ENCODE measurements at regions not wholly inside any gene's neighbourhood (a gene's known extent, or its start where the extent isn't known, plus 50 kb on each side); places are given as distances from the start of the nearest gene placed in this dataset.

GRCh38 chr2:217489145-217489960 is 513.4 kb downstream of the TNS1 start:
- Mint-ChIP-seq H3K4me3 (no peak overlapping the region), H3K27ac (no peak overlapping the region), H3K4me1 (ENCODE audit: low read depth) (no peaks in the 10 kb centered on the region), H3K36me3 (ENCODE audit: low read depth) (no peaks in the 10 kb centered on the region), H3K9me3 (no peaks in the 10 kb centered on the region), H3K27me3 (ENCODE audit: low read depth) (peaks cover 14% of the 10 kb centered on the region)

GRCh38 chr2:217484046-217484445 is 518.7 kb downstream of the TNS1 start:
- Mint-ChIP-seq H3K4me1 (ENCODE audit: low read depth) (no peaks in the 10 kb centered on the region), H3K27me3 (ENCODE audit: low read depth) (peaks cover 11% of the 10 kb centered on the region), H3K27ac (no peak overlapping the region), H3K9me3 (no peaks in the 10 kb centered on the region), H3K36me3 (ENCODE audit: low read depth) (no peaks in the 10 kb centered on the region), H3K4me3 (no peak overlapping the region)

DNA sequence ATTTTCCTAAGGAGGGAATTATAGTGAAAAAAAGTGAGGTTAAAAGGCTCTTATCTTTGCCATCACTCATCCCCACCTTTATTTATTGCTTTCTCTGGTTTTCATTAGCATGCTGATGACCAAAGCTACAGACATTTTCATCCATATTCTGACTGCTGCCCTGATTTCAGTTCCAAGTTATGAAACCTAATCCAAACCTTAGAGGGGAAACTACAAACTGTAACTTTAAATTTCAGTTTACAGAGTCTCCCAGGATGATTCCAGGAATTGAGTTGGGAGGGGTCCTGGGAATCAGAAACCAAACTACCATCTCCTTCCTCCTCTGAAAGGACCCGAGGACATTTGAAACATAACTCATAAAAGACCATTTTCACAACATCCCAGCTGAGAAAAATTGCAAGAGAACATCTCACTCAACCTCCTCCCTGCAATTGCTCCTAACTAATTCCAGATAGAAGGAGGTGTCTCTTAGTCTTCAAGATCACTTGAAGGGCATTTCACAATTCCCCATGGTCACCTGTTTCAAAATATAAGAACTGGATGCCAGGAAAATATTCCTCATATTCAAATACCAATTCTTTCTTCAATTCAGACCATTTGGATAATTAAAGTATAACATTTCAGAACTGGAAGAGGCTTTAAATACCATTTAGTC is 520.6 kb downstream of the TNS1 start:
- H3K27me3 Mint-ChIP-seq (ENCODE audit: low read depth) = peaks cover 4% of the 10 kb centered on the region
- no peak overlapping the region for H3K27ac Mint-ChIP-seq
- no peak overlapping the region for H3K4me3 Mint-ChIP-seq
- no peaks in the 10 kb centered on the region for H3K4me1 Mint-ChIP-seq (ENCODE audit: low read depth)
- H3K9me3 Mint-ChIP-seq = no peaks in the 10 kb centered on the region
- no peaks in the 10 kb centered on the region for H3K36me3 Mint-ChIP-seq (ENCODE audit: low read depth)

GRCh38 chr2:217481577-217481976 is 521.2 kb downstream of the TNS1 start:
- Mint-ChIP-seq H3K36me3 (ENCODE audit: low read depth) (no peaks in the 10 kb centered on the region), H3K4me3 (no peak overlapping the region), H3K9me3 (no peaks in the 10 kb centered on the region), H3K27me3 (ENCODE audit: low read depth) (no peaks in the 10 kb centered on the region), H3K27ac (no peak overlapping the region), H3K4me1 (ENCODE audit: low read depth) (no peaks in the 10 kb centered on the region)

DNA sequence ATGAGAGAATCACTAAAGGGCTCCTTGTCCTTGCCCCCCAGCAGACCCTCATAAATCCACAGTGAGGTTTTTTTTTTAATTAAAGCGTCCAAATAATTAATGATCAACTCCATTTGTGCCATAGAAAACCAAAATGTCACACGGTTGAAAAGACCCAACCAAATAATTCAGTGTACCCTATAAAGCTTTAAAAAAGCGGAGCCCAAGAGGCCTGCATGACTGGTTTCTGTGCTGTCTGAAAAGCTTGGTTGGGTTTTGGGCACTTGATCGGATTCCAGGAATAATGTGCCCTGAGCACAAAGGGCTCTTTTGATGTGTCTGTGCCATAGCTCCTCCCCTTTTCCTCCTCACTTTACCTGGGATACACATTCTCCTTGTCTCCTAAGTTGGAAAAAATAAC is 523.2 kb downstream of the TNS1 start:
- Mint-ChIP-seq H3K4me3 (no peak overlapping the region), H3K4me1 (ENCODE audit: low read depth) (no peaks in the 10 kb centered on the region), H3K27me3 (ENCODE audit: low read depth) (no peaks in the 10 kb centered on the region), H3K36me3 (ENCODE audit: low read depth) (no peaks in the 10 kb centered on the region), H3K9me3 (no peaks in the 10 kb centered on the region), H3K27ac (no peak overlapping the region)

DNA sequence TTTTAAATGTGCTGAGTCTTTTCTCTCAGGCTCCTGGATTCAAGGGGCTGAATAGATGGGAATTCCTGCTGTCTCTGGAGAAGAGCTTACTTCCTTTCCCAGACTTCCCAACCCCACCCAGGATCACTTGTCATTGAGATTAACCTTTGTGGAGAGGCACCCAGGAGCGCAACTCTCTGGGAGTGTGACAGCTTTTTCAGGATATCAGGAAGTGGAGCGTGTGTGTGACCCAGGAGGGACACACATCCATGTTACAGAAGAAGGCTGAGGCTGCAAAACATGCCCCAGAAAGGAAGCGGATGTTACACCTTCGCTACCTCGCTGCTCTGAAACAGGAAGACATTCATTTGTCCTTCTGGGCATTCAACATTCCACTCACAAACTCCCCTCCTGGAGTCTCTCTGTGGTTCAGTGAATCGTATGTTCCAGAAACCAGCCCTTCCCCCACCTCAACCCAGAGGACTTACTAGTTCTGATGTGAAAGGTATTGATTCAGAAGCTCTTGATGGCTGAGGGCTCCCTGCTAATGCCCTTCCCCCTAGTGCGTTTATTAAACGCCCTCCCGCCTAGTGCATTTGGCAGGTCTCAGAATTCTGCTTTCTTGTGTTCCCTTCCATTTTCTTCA is 523.9 kb downstream of the TNS1 start:
- Mint-ChIP-seq H3K4me3 (no peak overlapping the region), H3K36me3 (ENCODE audit: low read depth) (no peaks in the 10 kb centered on the region), H3K4me1 (ENCODE audit: low read depth) (no peaks in the 10 kb centered on the region), H3K9me3 (no peaks in the 10 kb centered on the region), H3K27ac (no peak overlapping the region), H3K27me3 (ENCODE audit: low read depth) (no peaks in the 10 kb centered on the region)

GRCh38 chr2:217477583-217477982 is 525.2 kb downstream of the TNS1 start:
- Mint-ChIP-seq H3K27ac (no peak overlapping the region), H3K27me3 (ENCODE audit: low read depth) (no peaks in the 10 kb centered on the region), H3K9me3 (no peaks in the 10 kb centered on the region), H3K4me3 (no peak overlapping the region), H3K36me3 (ENCODE audit: low read depth) (no peaks in the 10 kb centered on the region), H3K4me1 (ENCODE audit: low read depth) (no peaks in the 10 kb centered on the region)

DNA sequence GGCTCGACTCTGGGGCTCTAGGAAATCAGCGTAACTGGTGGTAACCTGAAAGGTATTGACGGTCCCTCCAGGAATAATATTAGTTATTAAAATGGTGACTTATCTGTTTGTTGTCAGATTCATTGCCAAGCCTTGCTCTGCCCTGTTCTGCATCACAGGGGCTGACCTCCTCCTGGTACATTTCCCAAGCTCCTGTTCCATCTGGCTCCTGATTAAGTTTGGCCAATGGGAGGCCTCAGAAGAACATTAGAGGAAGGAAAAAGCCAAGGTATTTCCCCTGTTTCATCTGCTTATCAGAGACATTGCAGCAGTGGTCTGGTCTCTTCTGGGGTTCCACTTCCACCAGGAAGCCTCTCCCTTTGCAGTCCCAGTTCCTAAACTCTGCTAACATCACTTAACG is 527.0 kb downstream of the TNS1 start:
- H3K4me3 Mint-ChIP-seq = no peak overlapping the region
- H3K4me1 Mint-ChIP-seq (ENCODE audit: low read depth) = no peaks in the 10 kb centered on the region
- H3K36me3 Mint-ChIP-seq (ENCODE audit: low read depth) = no peaks in the 10 kb centered on the region
- H3K27me3 Mint-ChIP-seq (ENCODE audit: low read depth) = no peaks in the 10 kb centered on the region
- no peaks in the 10 kb centered on the region for H3K9me3 Mint-ChIP-seq
- no peak overlapping the region for H3K27ac Mint-ChIP-seq

DNA sequence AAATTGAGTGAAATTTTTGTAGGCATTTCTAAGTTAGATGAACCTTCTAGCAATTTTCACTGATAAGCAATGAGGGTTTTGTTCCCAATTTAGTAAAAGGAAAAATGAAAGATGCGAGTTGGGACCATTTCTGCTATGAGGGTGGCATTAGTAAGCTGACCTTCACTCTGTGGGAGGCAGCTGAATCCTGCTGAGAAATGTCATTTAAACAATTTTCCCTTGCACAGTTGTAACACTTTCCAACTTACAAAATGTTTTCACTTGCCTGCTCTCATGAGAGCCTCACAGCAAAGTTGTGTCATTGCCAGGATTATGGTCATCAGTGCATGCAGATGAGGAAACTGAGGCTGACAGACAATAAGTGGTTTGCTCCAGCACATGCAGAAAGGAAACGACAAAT is 527.7 kb downstream of the TNS1 start:
- Mint-ChIP-seq H3K27me3 (ENCODE audit: low read depth) (no peaks in the 10 kb centered on the region), H3K4me1 (ENCODE audit: low read depth) (no peaks in the 10 kb centered on the region), H3K9me3 (no peaks in the 10 kb centered on the region), H3K4me3 (no peak overlapping the region), H3K36me3 (ENCODE audit: low read depth) (no peaks in the 10 kb centered on the region), H3K27ac (no peak overlapping the region)

- H3K9me3 Mint-ChIP-seq = no peaks in the 10 kb centered on the region
- H3K27ac Mint-ChIP-seq = no peak overlapping the region
- no peaks in the 10 kb centered on the region for H3K4me1 Mint-ChIP-seq (ENCODE audit: low read depth)
- H3K4me3 Mint-ChIP-seq = no peak overlapping the region
- no peaks in the 10 kb centered on the region for H3K27me3 Mint-ChIP-seq (ENCODE audit: low read depth)
- no peaks in the 10 kb centered on the region for H3K36me3 Mint-ChIP-seq (ENCODE audit: low read depth)
These were observed 531.5 kb downstream of the TNS1 start for GRCh38 chr2:217471319-217471718.

- H3K9me3 Mint-ChIP-seq = peaks cover 4% of the 10 kb centered on the region
- H3K36me3 Mint-ChIP-seq (ENCODE audit: low read depth) = no peaks in the 10 kb centered on the region
- no peak overlapping the region for H3K27ac Mint-ChIP-seq
These were observed 533.5 kb downstream of the TNS1 start for GRCh38 chr2:217469203-217469810.

GRCh38 chr2:217468042-217468830 is 534.6 kb downstream of the TNS1 start:
- Mint-ChIP-seq H3K27ac (no peak overlapping the region), H3K27me3 (ENCODE audit: low read depth) (no peaks in the 10 kb centered on the region), H3K9me3 (peaks cover 4% of the 10 kb centered on the region), H3K4me3 (no peak overlapping the region), H3K36me3 (ENCODE audit: low read depth) (no peaks in the 10 kb centered on the region), H3K4me1 (ENCODE audit: low read depth) (no peaks in the 10 kb centered on the region)

More at GRCh38 chr2:217469203-217469810, 533.5 kb downstream of the TNS1 start:
- H3K4me1 Mint-ChIP-seq (ENCODE audit: low read depth) = no peaks in the 10 kb centered on the region
- H3K4me3 Mint-ChIP-seq = no peak overlapping the region
- H3K27me3 Mint-ChIP-seq (ENCODE audit: low read depth) = no peaks in the 10 kb centered on the region

- H3K9me3 Mint-ChIP-seq = peaks cover 4% of the 10 kb centered on the region
- H3K4me3 Mint-ChIP-seq = no peak overlapping the region
- H3K4me1 Mint-ChIP-seq (ENCODE audit: low read depth) = no peaks in the 10 kb centered on the region
- H3K36me3 Mint-ChIP-seq (ENCODE audit: low read depth) = no peaks in the 10 kb centered on the region
- H3K27ac Mint-ChIP-seq = no peak overlapping the region
- H3K27me3 Mint-ChIP-seq (ENCODE audit: low read depth) = no peaks in the 10 kb centered on the region
These were observed 535.5 kb downstream of the TNS1 start for GRCh38 chr2:217467331-217467730.

- Mint-ChIP-seq H3K36me3 (ENCODE audit: low read depth) (no peaks in the 10 kb centered on the region), H3K9me3 (peaks cover 4% of the 10 kb centered on the region), H3K27ac (no peak overlapping the region), H3K4me3 (no peak overlapping the region), H3K27me3 (ENCODE audit: low read depth) (no peaks in the 10 kb centered on the region), H3K4me1 (ENCODE audit: low read depth) (no peaks in the 10 kb centered on the region)
These were observed 536.0 kb downstream of the TNS1 start for GRCh38 chr2:217466805-217467204.

Measured in T-helper 1 cell treated with Interleukin-12 subunit alpha and Interleukin-12 subunit beta and Interleukin-4 antibody, amounts not matched to agents 30 μg/mL and 1 μg/mL, for 36 hours (primary cell).